Sciatic nerve (tissue), 2 donors: ENCODE measurements at regions not wholly inside any gene's neighbourhood (a gene's known extent, or its start where the extent isn't known, plus 50 kb on each side); places are given as distances from the start of the nearest gene placed in this dataset.
A peak's percentile ranks its signal among the peaks of the same experiment; 100 is the strongest.
"Not testable (repeated sequence)": the region's sequence is repeated elsewhere in the genome, so short reads cannot be mapped to it uniquely, and the experiment has no call there.

Experiments
- ATAC-seq: fragments of 200-7000 bp; cut with Tn5 transposase; one replicate; pipeline ENCODE4 v1.9.1; 2020; ENCODE audit warnings: mild to moderate bottlenecking, moderate library complexity
- DNase-seq: peaks from one replicate; pipeline ENCODE4 v3.0.0-alpha.2; 2020; ENCODE audit warnings: low spot score
- intact Hi-C: fragments of 100-400 bp; cut with DNase I; formaldehyde crosslinking; loops from one replicate; pipeline ENCODE4 v1.14.2; 2022
- donor health status: DM: no; HTN: no; CAD: no.
- donor health status: DM: no; HTN: no; CAD: no.

- no peak for DNase-seq
- ATAC-seq = no peak
- intact Hi-C loops = no loop called here
These were observed 132.0 kb upstream of the CLNK start for GRCh38 chr4:10816571-10816970.

- DNase-seq (no peak), ATAC-seq (no peak)
- intact Hi-C loops = no loop called here
These were observed 127.4 kb upstream of the CLNK start for GRCh38 chr4:10811991-10812390.

GRCh38 chr4:10810411-10810810, 125.8 kb upstream of the CLNK start:
- ATAC-seq (no peak), DNase-seq (no peak)
- intact Hi-C loops = no loop called here

GRCh38 chr4:10809905-10810304, 125.3 kb upstream of the CLNK start:
- intact Hi-C loops = no loop called here
- ATAC-seq (no peak), DNase-seq (no peak)

GRCh38 chr4:10808591-10808990, 124.0 kb upstream of the CLNK start:
- ATAC-seq = no peak
- intact Hi-C loops = no loop called here
- DNase-seq = no peak

- DNase-seq = no peak
- intact Hi-C loops = no loop called here
- no peak for ATAC-seq
These were observed 122.5 kb upstream of the CLNK start for GRCh38 chr4:10806953-10807645.

GRCh38 chr4:10803713-10804343, 119.3 kb upstream of the CLNK start:
- intact Hi-C loops = no loop called here
- ATAC-seq (no peak), DNase-seq (no peak)

- ATAC-seq (no peak), DNase-seq (no peak)
- intact Hi-C loops = no loop called here
These were observed 102.8 kb upstream of the CLNK start for GRCh38 chr4:10787365-10787764.

- ATAC-seq (no peak), DNase-seq (no peak)
- intact Hi-C loops = no loop called here
These were observed 100.1 kb upstream of the CLNK start for GRCh38 chr4:10784621-10785020.

- intact Hi-C loops = no loop called here
- DNase-seq (no peak), ATAC-seq (no peak)
These were observed 98.8 kb upstream of the CLNK start for GRCh38 chr4:10783351-10783750.

GRCh38 chr4:10781805-10782204, 97.2 kb upstream of the CLNK start:
- intact Hi-C loops = no loop called here
- no peak for ATAC-seq
- no peak for DNase-seq

GRCh38 chr4:10780803-10781202, 96.2 kb upstream of the CLNK start:
- intact Hi-C loops, DNase-seq, ATAC-seq: not testable (repeated sequence)

GRCh38 chr4:10775132-10775531, 90.6 kb upstream of the CLNK start:
- DNase-seq, intact Hi-C loops, ATAC-seq: not testable (repeated sequence)

- DNase-seq = no peak
- intact Hi-C loops = no loop called here
- ATAC-seq = peak; percentile 66
These were observed 89.1 kb upstream of the CLNK start for GRCh38 chr4:10773656-10774055.

- ATAC-seq = peak; percentile 98
- intact Hi-C loops = no loop called here
These were observed 88.4 kb upstream of the CLNK start for GRCh38 chr4:10773010-10773409.

GRCh38 chr4:10765386-10765785, 80.8 kb upstream of the CLNK start:
- intact Hi-C loops = no loop called here
- ATAC-seq (no peak), DNase-seq (no peak)

More at GRCh38 chr4:10773010-10773409, 88.4 kb upstream of the CLNK start:
- DNase-seq = no peak

- intact Hi-C loops = no loop called here
- ATAC-seq = no peak
- DNase-seq = no peak
These were observed 78.0 kb upstream of the CLNK start for GRCh38 chr4:10762561-10762960.

- intact Hi-C loops = no loop called here
- no peak for DNase-seq
- ATAC-seq = no peak
These were observed 77.3 kb upstream of the CLNK start for GRCh38 chr4:10761903-10762302.

- intact Hi-C loops = no loop called here
- ATAC-seq = no peak
These were observed 75.5 kb upstream of the CLNK start for GRCh38 chr4:10760086-10760485.

GRCh38 chr4:10758906-10759305, 74.3 kb upstream of the CLNK start:
- intact Hi-C loops = no loop called here
- ATAC-seq = no peak
- DNase-seq = no peak

More at GRCh38 chr4:10760086-10760485, 75.5 kb upstream of the CLNK start:
- DNase-seq = no peak

GRCh38 chr4:10753856-10754402, 69.4 kb upstream of the CLNK start:
- DNase-seq (no peak), ATAC-seq (no peak)
- intact Hi-C loops = no loop called here
